Endothelial cell of umbilical vein (primary cell): ENCODE measurements at regions not wholly inside any gene's neighbourhood (a gene's known extent, or its start where the extent isn't known, plus 50 kb on each side); places are given as distances from the start of the nearest gene placed in this dataset.

Source experiments
- BruUV-seq: library from RNA; stranded (reverse); fragments of 400-500 nt; replicated peaks from 2 replicates; lab custom pipeline; 2021; lab: Mats Ljungman, UMichigan
- CTCF ChIA-PET: fragments of 300-600, 350-600 bp; sonication (Branson Sonifier 250); formaldehyde crosslinking; loops from one replicate; lab custom pipeline; 2021; ENCODE audit warnings: antibody characterized with exemption, inconsistent platforms; lab: Charles Lee
- POLR2A ChIA-PET: fragments of 300-600, 350-600 bp; sonication (Branson Sonifier 250); formaldehyde crosslinking; loops from one replicate; lab custom pipeline; 2021; ENCODE audit warnings: antibody characterized with exemption, inconsistent platforms; lab: Charles Lee
- DNase-seq: peaks from one replicate; pipeline ENCODE4 v3.0.0-alpha.2; 2011; ENCODE audit warnings: low read depth, low spot score
- FAIRE-seq: peaks from 2 replicates; lab custom pipeline; 2011; peaks lifted over from hg19 to GRCh38; lab: Jason Lieb, UNC
- H2AFZ ChIP-seq: 2 replicates; pipeline ENCODE4 v1.6.0; 2012; ENCODE audit warnings: low read depth, low read length, control low read depth, inconsistent platforms
- H3K27ac ChIP-seq: 2 replicates; pipeline ENCODE4 v1.5.1; 2011; ENCODE audit warnings: low read depth, mild to moderate bottlenecking, control low read depth, low read length, moderate library complexity; ENCODE audit not compliant: insufficient read depth
- H3K27me3 ChIP-seq, 2 experiments: 2 replicates each; pipeline versions ENCODE4 v1.6.0 to v1.6.1; 2011; ENCODE audit warnings: low read length in 2 of 2, mixed read lengths in 1 of 2; ENCODE audit not compliant: control insufficient read depth in 2 of 2, insufficient read depth in 2 of 2
- H3K36me3 ChIP-seq, 2 experiments: 2 replicates in 1 of 2; 3 replicates in 1 of 2; pipeline ENCODE4 v1.5.1; 2011; ENCODE audit warnings: low read length in 2 of 2, mild to moderate bottlenecking in 1 of 2, moderate library complexity in 1 of 2; ENCODE audit not compliant: control insufficient read depth in 2 of 2, insufficient read depth in 2 of 2; ENCODE audit errors: extremely low read depth in 1 of 2
- H3K4me1 ChIP-seq: 3 replicates; pipeline ENCODE4 v1.5.1; 2011; ENCODE audit warnings: mild to moderate bottlenecking, low read length; ENCODE audit not compliant: control insufficient read depth, insufficient read depth; ENCODE audit errors: extremely low read depth
- H3K4me2 ChIP-seq: 2 replicates; pipeline ENCODE4 v1.6.1; 2011; ENCODE audit warnings: low read length, control low read depth, mixed read lengths; ENCODE audit not compliant: insufficient read depth
- H3K4me3 ChIP-seq, 3 experiments: fragments of 200-600 bp in 1 of 3; sonication (generic), shearing (Covaris generic) in 1 of 3; replicated peaks in 1 of 3; 2 replicates each; pipeline ENCODE4 v1.5.1; 2011 to 2016; ENCODE audit warnings: control low read depth in 3 of 3, low read length in 3 of 3, mild to moderate bottlenecking in 2 of 3, inconsistent platforms in 1 of 3, low read depth in 1 of 3, moderate library complexity in 1 of 3; ENCODE audit not compliant: insufficient read depth in 1 of 3
- H3K79me2 ChIP-seq: 2 replicates; pipeline ENCODE4 v1.6.0; 2012; ENCODE audit warnings: low read length, inconsistent platforms; ENCODE audit not compliant: control insufficient read depth, insufficient read depth
- H3K9ac ChIP-seq: replicated peaks from 2 replicates; pipeline ENCODE3; 2011; ENCODE audit warnings: low read length, control low read depth; ENCODE audit not compliant: insufficient read depth; ENCODE audit errors: extremely low read depth
- H3K9me1 ChIP-seq: replicated peaks from 3 replicates; pipeline ENCODE4 v1.6.0; 2011; ENCODE audit warnings: mild to moderate bottlenecking, low read length; ENCODE audit not compliant: control insufficient read depth, insufficient read depth; ENCODE audit errors: extremely low read depth
- H3K9me3 ChIP-seq: replicated peaks from 2 replicates; pipeline ENCODE4 v1.5.1; 2012; ENCODE audit warnings: low read length, inconsistent platforms; ENCODE audit not compliant: control insufficient read depth, insufficient read depth
- H4K20me1 ChIP-seq: replicated peaks from 2 replicates; pipeline ENCODE3; 2011; ENCODE audit warnings: mild to moderate bottlenecking, low read length; ENCODE audit not compliant: control insufficient read depth, insufficient read depth; ENCODE audit errors: extremely low read depth
- GATA2 ChIP-seq: IDR thresholded peaks from 2 replicates; pipeline ENCODE4 v1.7.0; 2011; ENCODE audit warnings: low read depth, mild to moderate bottlenecking, moderate library complexity, mixed read lengths, low read length; ENCODE audit not compliant: insufficient read length, insufficient read depth
- JUN ChIP-seq: IDR thresholded peaks from 2 replicates; pipeline ENCODE4 v1.6.1; 2011; ENCODE audit warnings: borderline replicate concordance, low read depth; ENCODE audit not compliant: insufficient read length, insufficient read depth
- MYC ChIP-seq: IDR thresholded peaks from one replicate; pipeline ENCODE4 v1.6.1; 2011; ENCODE audit warnings: mild to moderate bottlenecking, low read depth, low read length
- POLR2A ChIP-seq: IDR thresholded peaks from 2 replicates; pipeline ENCODE4 v1.6.1; 2012; ENCODE audit warnings: low read depth, mild to moderate bottlenecking, control low read depth, low read length
- POLR2AphosphoS5 ChIP-seq: IDR thresholded peaks from 2 replicates; pipeline ENCODE4 v1.6.1; 2012; ENCODE audit warnings: low read depth, mild to moderate bottlenecking, control low read depth, low read length, moderate library complexity; ENCODE audit not compliant: insufficient read depth
- dilution Hi-C: fragments of 300-500 bp; cut with MboI; formaldehyde crosslinking; loops from one replicate; pipeline ENCODE4 v1.15.0; 2019; ENCODE audit warnings: low sequenced_read_pairs; ENCODE audit not compliant: extremely low pct_ligation_motif_present
- intact Hi-C: fragments of 100-400 bp; cut with micrococcal nuclease; formaldehyde crosslinking; loops from one replicate; pipeline ENCODE4 v1.10.0; 2022
- TF ChIP-seq, protein P1 (sequence below): IDR thresholded peaks from 2 replicates; pipeline ENCODE4 v1.6.1; 2011; ENCODE audit not compliant: insufficient read depth, insufficient read length

DNA sequence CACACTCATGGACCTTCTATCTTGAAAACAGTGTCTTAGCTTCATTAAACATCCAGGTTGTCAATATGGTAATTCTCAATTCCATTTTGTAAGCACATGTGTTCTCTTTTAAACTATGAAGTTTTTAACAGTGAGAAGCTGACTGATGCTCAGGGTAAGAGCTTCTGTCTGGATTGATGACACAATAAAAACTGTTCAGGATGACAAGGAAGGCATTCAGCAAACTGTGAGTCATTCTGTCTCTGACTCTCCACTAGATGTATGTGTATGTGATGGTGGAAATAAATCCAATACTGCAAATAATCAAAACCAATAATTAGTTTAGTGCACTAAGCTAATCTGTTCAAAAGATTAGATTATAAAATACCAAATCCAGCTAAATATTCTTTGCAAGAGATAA, 115.3 kb upstream of the ARX start:
- H3K27me3 ChIP-seq, result no peaks in the 10 kb centered on the region
- no peaks in the 10 kb centered on the region for H3K36me3 ChIP-seq
- POLR2A ChIA-PET, result no interaction called here
- no peak overlapping the region for H3K27ac ChIP-seq
- dilution Hi-C loops, result no loop called here
- H3K4me3 ChIP-seq, result no peak overlapping the region
- H3K4me1 ChIP-seq, result no peaks in the 10 kb centered on the region
- no peaks in the 10 kb centered on the region for H4K20me1 ChIP-seq
- no peak overlapping the region for H3K4me2 ChIP-seq
- H3K9me3 ChIP-seq, result no peaks in the 10 kb centered on the region
- H3K79me2 ChIP-seq, result no peaks in the 10 kb centered on the region
- BruUV-seq, result no TSS peak
- no peaks in the 10 kb centered on the region for H3K9me1 ChIP-seq
- CTCF ChIA-PET, result interaction anchor here (2.5 kb wide), 1 partner anchor 13 kb away, joined by 13 read pairs; no protein-coding TSS in a partner anchor
- intact Hi-C loops, result no loop called here
- FAIRE-seq (no peak), DNase-seq (no peak)
- H3K9ac ChIP-seq, result no peak overlapping the region
- no peak for TF ChIP-seq GATA2
- no peak for TF ChIP-seq JUN
- TF ChIP-seq POLR2AphosphoS5, result no peak
- no peak overlapping the region for H2AFZ ChIP-seq

GRCh38 chrX:25130619-25131018, 114.9 kb upstream of the ARX start:
- POLR2A ChIA-PET, result no interaction called here
- no peak for FAIRE-seq
- dilution Hi-C loops, result no loop called here

More at GRCh38 chrX:25130619-25131018, 114.9 kb upstream of the ARX start:
- no peak for DNase-seq
- no peak overlapping the region for H3K9ac ChIP-seq
- no peaks in the 10 kb centered on the region for H3K4me1 ChIP-seq
- H2AFZ ChIP-seq, result no peak overlapping the region
- TF ChIP-seq POLR2A (no peak), POLR2AphosphoS5 (no peak), MYC (no peak)
- TF ChIP-seq, protein P1, sequence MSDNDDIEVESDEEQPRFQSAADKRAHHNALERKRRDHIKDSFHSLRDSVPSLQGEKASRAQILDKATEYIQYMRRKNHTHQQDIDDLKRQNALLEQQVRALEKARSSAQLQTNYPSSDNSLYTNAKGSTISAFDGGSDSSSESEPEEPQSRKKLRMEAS, result no peak
- intact Hi-C loops, result no loop called here
- BruUV-seq, result no TSS peak
- H4K20me1 ChIP-seq, result no peaks in the 10 kb centered on the region
- H3K27me3 ChIP-seq, result no peaks in the 10 kb centered on the region
- H3K27ac ChIP-seq, result no peak overlapping the region
- CTCF ChIA-PET, result interaction anchor here (2.5 kb wide), 1 partner anchor 13 kb away, joined by 13 read pairs; no protein-coding TSS in a partner anchor
- no peak overlapping the region for H3K4me2 ChIP-seq
- no peaks in the 10 kb centered on the region for H3K9me3 ChIP-seq
- no peaks in the 10 kb centered on the region for H3K9me1 ChIP-seq
- no peaks in the 10 kb centered on the region for H3K79me2 ChIP-seq
- no peak overlapping the region for H3K4me3 ChIP-seq
- H3K36me3 ChIP-seq, result no peaks in the 10 kb centered on the region
